ENCODE measurements at regions not wholly inside any gene's neighbourhood (a gene's known extent, or its start where the extent isn't known, plus 50 kb on each side); places are given as distances from the start of the nearest gene placed in this dataset.
"Not testable (repeated sequence)": the region's sequence is repeated elsewhere in the genome, so short reads cannot be mapped to it uniquely, and the experiment has no call there.

- not testable (repeated sequence) for DNase-seq (ENCODE audit: low read depth)
These were observed 89.0 kb upstream of the RANBP6 start for GRCh38 chr9:6104406-6104805.

- DNase-seq (ENCODE audit: low read depth), result not testable (repeated sequence)
These were observed 88.5 kb upstream of the RANBP6 start for GRCh38 chr9:6103911-6104310.

- DNase-seq (ENCODE audit: low read depth), result peak; percentile 26
These were observed 87.0 kb upstream of the RANBP6 start for GRCh38 chr9:6102336-6102987.

GRCh38 chr9:6101725-6102124, 86.3 kb upstream of the RANBP6 start:
- not testable (repeated sequence) for DNase-seq (ENCODE audit: low read depth)

DNA sequence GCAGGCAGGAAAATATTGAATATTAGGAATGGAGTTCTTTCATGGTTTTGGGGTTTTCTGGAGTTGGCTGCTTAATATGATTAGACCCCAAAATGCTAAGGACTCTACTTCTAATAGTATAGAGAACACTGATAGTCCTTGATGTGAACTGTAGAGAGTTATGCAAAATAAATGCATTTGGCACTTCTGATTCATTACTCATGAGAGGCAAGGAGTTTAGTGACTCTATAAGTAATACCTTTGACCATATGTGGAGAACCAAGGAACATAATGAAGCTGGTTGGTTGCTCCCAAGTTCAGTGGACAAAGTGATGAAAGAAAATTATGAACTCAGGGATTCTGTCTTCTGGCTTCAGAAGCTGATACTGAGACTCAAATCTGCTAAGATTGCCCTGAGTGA, 83.9 kb upstream of the RANBP6 start:
- DNase-seq (ENCODE audit: low read depth), result not testable (repeated sequence)

- peak; percentile 52 for DNase-seq (ENCODE audit: low read depth)
These were observed 83.0 kb upstream of the RANBP6 start for GRCh38 chr9:6098431-6098830.

- peak; percentile 86 for DNase-seq (ENCODE audit: low read depth)
These were observed 81.4 kb upstream of the RANBP6 start for GRCh38 chr9:6096821-6097220.

DNA sequence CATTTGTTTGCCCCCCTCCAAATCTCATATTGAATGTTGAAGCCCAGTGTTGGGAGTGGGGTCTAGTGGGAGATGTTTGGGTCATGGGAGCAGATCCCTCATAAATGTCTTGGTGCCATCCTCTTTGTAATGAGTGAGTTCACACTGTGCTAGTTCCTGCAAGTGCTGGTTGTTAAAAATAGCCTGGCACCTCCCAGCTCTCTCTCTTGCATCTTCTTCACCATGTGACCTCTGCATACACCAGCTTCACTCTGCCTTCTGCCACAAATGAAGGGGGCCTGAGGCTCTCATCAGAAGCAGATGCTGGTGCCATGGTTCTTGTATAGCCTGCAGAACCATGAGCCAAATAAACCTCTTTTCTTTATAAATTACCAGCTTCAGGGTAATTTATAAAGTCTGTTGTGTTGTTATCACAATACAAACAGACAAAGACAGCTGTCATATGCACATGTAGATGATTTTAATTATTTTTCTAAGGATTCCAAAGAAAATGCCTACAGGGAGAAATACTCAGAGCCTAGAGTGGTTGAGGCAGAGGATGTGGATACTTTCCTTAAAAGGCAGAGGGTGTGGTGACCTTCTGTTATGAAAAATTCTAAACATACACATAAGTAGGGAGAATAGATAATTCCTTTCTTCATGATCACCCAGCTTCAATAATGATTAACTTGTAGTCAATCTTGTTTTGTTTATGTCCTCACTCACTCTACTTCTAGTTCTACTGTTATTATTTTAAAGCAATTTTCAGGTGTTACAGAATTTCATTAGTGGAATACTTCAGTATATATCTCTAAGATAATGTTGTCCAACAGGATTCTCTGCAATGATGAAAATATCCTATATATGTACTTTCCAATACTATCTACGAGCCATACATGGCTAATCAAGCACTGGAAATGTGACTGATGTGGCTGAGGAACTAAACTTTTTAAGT, 75.1 kb upstream of the RANBP6 start:
- no peak for DNase-seq (ENCODE audit: low read depth)

- no peak for DNase-seq (ENCODE audit: low read depth)
These were observed 73.9 kb upstream of the RANBP6 start for GRCh38 chr9:6089300-6089699.

GRCh38 chr9:6086006-6086655, 70.7 kb upstream of the RANBP6 start:
- DNase-seq (ENCODE audit: low read depth), result no peak

- peak; percentile 86 for DNase-seq (ENCODE audit: low read depth)
These were observed 64.8 kb upstream of the RANBP6 start for GRCh38 chr9:6080154-6080716.

DNA sequence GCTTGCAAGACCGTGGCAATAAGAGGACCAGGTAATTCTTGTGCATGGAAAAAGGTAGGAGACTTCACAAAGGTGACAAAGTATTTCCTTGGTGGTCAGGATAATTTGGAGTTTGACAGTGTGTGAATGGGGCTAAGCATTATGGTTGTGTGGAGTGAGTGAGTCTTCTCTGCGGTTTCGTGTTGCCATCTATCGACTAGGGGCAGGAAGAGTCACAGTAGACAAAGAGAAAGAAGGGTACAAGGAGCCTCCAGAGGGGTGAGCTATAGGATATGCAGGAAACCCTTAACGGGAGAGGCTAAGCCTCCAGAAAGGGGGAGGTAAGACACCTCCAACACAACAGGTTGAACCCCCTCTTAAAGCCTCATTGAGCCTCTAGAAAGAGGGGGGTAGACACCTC, 64.0 kb upstream of the RANBP6 start:
- no peak for DNase-seq (ENCODE audit: low read depth)

DNA sequence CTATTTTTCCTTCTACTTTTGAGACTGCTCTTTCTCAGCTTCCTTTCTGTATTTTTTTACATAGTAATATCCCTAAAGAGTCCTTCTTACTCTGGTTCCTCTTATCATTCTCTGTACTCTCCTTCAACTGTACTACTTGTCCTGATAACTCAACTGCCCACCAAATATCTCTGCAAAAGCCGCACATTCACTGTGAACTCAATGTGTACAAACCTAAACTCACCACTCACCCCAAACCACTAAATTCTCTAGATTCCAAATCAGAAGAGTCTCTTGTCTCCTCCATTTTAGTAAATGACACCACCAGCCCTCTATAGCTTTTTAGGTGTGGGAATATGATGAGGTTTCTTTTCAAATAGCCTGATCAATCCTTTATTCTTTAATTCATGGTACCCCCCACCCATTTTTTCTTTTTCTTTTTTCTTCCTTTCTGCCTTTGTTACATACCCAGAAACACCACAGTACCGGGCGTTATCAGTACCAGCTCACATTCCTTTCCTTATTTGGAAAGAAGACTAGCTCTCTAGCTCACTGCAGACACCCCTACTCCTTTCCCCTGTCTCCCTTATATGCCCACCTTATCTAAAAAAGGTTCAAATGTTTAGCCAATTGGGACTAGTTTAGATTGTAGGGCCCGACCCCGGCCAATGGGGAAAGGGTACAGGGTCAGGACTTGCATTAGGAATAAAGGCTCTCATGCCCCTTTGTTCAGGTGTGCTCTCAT, 63.1 kb upstream of the RANBP6 start:
- DNase-seq (ENCODE audit: low read depth), result peak; percentile 19

DNA sequence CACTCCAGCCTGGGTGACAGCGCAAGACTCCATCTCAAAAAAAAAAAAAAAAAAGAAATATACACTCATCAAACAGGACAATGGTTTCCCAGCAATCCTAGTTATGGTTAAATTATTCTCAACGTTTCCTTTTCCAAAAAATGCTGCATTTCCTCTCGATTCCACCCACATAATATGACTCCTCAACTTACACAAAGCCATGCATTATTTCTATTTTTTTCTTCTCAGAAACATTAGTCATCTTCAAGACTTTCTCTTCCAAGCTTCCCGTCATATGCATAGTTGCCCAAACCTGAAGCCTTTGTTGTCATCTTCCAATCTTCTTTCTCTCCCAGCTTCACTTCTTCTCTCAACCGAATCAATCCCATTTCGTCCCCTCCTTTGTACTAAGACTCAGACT, 61.4 kb upstream of the RANBP6 start:
- peak; percentile 17 for DNase-seq (ENCODE audit: low read depth)

- no peak for DNase-seq (ENCODE audit: low read depth)
These were observed 58.3 kb upstream of the RANBP6 start for GRCh38 chr9:6073731-6074130.

- no peak for DNase-seq (ENCODE audit: low read depth)
These were observed 57.4 kb upstream of the RANBP6 start for GRCh38 chr9:6072865-6073264.

GRCh38 chr9:6072453-6072852, 57.0 kb upstream of the RANBP6 start:
- DNase-seq (ENCODE audit: low read depth), result no peak

DNA sequence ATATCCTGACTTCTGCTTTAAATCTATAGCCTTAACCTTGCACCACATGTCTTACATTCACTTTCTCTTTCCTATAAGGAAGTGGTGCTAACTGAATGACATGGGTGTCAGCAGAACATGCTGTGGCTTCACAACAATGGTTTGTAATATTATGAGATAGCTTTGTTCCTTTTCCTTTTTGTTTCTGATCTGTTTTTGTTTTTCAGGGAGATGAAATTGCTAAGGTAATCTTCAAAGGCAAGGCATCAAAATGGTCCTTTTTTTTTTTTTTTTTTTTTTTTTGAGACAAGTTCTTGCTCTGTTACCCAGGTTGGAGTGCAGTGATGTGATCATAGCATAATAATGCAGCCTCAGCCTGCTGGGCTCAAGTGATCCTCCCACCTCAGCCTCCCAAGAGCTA, 53.6 kb upstream of the RANBP6 start:
- no peak for DNase-seq (ENCODE audit: low read depth)

- no peak for DNase-seq (ENCODE audit: low read depth)
These were observed 52.0 kb upstream of the RANBP6 start for GRCh38 chr9:6067426-6067825.
